ELR (cell line): ENCODE measurements at regions not wholly inside any gene's neighbourhood (a gene's known extent, or its start where the extent isn't known, plus 50 kb on each side); places are given as distances from the start of the nearest gene placed in this dataset.
A peak's percentile ranks its signal among the peaks of the same experiment; 100 is the strongest.
"Not testable (repeated sequence)": the region's sequence is repeated elsewhere in the genome, so short reads cannot be mapped to it uniquely, and the experiment has no call there.

Source experiments
- DNase-seq: peaks from one replicate; pipeline ENCODE4 v3.0.0-alpha.2; 2015; ENCODE audit warnings: low read depth

DNA sequence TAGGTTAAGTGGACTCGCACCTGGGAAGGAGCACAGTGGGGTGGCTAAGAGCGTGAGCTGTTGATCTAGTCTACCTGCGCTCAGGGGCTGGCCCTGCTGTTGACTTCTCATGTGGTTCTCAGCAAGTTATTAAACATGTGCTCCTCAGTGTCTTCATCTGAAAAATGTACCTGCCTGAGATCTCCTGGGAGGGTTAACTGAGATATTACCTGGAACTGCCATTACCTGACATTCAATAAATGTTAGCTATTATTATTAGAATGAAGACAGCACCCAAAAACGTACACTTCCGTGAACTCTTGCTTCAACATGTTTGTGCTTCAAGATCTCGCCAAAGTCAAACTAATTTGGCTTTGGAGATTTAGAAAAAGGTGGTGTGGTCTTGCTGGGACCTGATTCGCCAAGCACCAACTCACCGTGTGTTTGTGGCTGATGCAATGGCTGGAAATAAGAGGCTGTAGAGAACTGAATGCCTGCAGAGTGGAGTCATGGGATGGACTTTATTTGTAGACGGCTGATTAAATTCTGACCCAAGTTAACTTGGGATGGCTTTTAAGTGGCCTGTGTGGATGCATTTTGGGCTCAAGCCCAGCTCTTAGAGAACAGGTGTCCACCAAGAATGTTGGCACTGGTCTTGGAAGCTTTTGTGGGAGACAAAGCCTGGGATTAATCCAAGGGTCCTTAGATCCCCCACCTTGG, 692.9 kb downstream of the QKI start:
- peak; percentile 12 for DNase-seq

DNA sequence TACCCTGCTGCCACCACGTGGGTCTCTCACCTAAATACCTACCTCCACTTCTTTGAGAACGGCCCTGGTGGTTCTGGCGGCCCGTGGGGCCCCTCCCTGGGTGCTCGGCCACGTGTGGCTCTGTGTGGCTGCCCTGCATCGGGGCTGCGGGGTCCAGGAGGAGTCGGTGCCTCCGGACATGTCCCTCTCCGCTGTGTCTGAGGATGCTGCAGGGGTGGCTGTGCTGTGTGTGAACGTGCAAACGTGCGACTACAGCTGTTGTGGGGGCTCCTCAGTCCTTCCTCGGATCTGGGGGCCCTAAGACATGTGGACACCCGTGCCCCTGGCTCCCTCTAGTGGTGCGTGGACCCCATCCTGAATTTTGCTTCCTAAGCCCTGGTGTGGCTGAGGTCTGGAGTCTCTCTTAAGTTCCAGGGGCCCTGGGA, 691.8 kb downstream of the QKI start:
- peak; percentile 37 for DNase-seq

DNA sequence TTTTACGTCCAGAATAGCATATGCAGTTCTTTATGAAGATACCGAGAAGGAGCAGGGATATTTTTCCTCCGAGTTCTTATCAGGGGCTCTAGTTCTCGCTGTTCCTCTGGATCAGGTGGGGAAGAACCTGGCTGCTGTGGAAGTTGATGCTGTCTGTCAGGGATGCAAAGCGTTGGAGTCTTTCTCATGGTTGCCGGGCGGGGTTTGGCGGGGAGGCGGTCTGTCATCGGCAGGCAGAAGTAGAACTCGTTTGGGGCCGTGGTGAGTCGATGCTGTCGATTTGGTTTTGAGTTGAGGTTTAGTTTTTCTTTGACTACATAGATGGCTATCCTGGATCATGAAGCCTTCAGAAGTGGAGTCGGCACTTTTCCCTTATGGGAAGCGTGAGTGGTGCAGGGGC, 691.2 kb downstream of the QKI start:
- no peak for DNase-seq

DNA sequence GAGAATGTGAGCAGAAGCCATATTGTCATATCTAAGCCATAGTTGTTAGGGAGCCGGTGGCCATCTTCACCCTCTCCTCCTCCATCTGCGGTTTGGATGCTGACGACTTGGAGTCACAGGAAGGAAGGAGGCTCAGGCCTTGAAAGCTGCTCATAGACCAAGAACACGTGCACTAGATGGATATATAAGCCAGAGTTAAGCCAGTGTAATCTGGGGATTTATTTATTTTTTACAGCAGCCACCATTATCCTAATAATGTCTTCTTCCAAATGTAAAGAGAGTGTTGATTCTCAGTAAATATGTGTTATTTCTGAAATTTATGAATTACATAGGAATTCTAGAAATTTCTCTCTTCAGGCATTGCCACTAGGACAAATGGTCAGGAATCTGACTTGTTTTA, 689.9 kb downstream of the QKI start:
- no peak for DNase-seq

DNA sequence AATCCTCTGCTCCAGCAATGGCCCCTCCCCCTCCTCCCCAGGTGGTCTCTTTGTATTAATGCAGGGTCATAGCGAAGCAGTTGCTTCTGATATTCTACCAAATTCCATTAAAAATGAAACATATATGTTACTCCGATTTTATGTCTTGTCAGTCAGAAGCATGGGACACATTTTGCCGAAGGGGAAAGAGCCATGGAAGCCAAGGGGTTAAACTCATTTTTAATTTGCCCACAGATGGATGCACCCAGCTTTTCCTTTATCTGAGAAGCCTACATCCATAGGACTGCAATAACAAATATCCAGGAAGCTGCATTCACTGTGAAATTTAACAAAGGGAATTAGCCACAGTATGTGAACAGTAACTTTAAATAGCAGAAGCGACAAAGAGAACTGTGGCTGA, 688.2 kb downstream of the QKI start:
- DNase-seq = no peak

DNA sequence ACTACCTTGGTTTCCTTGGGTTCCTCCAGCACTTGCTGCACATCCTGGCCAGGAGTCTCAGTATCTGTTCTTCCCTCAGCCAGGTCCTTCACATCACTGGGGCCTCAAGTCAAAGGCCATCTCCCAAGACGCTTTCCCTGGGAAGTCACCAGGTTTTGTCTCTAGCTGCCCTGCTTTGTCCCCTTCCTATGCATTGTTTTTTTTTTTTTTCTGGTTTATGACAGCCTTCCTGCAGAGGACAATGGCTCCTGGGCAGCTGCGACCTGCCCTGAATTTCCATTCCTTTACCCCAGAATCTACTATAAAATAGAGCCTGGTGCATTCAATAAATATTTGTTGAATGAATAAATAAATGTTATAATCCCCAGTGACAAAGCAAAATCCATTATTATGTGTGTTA, 687.3 kb downstream of the QKI start:
- no peak for DNase-seq

DNA sequence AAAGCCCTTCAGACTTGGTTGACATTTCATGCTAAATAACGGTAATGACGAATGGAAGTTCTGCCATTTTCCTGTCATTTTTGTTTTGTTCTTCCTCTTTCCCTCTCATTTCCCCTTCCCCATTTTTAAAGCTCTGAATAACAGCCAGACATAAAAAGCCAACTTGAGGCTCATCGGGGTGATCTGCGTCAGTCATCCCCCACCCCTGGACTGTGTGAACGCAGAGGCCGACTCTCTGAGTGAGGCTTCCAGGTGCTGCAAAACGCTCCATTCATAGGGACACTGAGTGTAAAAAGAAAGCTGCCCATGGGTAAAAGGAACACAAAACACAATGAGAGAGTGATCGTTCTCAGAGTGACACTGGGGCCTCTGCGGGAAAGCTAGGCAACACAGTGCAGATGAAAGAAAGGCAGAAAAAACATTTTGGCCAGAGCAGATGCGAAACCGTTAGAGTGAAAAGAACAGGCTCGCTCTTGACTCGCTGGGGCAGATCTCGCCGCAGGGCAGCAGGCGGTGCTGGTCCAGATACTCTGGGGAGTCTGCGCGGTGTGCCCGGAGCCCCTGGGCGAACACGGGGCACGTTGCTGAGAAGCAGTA, 684.8 kb downstream of the QKI start:
- DNase-seq = no peak

DNA sequence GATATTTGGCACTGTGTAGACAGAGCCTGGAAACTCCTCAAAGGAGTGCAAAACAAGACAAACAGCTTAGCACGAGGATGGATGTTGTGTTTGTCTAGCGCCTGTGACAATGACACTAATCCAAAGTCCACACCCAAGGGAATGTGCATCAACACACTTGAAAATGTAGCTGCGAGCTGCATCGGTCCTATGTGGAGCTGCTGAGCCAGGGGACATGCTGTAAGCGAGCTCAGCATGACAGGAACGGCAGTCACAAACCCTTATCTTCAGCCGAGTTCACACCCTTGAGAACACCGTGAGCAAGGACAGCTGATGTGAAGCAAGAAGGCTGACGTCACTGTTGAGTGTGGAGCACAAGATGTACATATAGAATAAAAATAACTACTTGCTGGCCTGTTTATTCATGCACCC, 684.3 kb downstream of the QKI start:
- DNase-seq = no peak

DNA sequence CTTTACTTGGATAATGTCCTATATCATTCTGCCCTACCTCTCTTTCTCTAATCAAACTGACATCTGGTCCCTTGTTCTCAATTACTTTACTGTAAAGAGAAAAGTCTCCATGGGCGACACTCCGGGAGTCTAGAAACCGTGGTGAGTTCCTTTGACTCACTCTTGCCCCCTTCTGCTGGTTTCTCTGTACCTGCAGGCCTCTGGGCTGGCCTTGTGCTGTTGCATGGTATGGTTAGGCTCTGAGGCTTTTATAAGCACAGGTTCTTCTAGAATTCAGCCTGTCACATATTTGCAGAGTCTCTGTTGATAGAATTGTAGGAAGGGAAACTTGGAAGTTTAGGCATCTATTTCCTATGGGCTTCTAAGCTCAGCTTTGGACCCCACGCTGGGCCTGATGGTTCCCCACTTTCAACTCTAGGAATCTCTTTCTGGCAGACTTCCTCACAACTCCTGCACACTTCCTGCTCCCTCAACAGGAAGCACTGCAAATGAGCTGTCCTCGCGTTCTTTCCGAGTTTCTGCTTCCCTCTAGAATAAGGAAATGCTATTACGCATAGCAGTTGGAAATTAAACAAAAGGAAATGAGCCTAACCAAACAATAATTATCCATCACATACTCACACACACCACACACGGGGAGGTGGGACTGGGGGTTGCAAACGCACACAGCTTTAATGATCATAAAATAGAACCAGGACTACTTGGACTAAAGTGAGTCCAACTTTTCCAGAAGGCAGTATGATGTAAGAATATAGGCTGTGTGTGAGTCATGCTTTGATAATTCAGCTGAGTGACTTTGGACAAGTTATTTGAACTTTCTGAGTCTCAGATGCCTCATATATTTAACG, 683.3 kb downstream of the QKI start:
- peak; percentile 69 for DNase-seq

DNA sequence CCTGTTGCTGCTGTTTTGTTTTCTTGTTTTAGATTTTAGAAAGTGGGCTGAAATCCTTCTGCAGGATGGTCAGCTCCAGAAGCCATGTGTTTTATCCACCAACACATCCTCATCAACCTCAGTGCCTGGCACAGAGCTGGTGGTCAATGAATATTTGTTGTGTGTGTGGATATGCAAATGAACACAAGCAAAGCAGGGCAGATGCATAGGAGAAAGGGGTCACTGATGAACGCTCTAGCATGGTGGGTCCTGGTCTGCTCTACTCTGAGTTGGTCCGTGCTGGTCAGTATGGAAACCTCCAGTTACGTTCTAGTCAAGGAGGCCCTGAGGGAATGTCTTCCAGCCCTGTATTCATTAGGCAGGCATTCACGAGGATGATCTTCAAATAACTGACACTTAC, 682.5 kb downstream of the QKI start:
- DNase-seq = no peak

DNA sequence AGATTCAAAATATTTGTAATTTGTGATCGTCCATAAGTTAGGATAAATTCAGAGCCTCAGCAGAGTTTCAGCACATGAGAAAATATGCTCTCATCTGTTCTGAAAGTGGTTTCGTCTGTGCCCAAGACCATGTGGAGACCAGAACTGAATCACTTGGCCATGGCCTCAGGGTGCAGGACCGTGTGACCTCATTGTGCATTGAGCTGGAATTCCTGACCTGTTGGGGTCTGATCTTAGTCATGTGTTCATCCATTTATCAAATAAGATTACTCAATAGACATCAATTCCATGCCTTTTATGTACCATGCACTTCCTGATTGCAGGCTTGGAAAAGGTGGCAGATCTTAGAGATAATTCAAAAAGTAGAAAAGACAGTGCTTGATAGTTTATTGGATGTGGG, 680.5 kb downstream of the QKI start:
- DNase-seq = peak; percentile 60

DNA sequence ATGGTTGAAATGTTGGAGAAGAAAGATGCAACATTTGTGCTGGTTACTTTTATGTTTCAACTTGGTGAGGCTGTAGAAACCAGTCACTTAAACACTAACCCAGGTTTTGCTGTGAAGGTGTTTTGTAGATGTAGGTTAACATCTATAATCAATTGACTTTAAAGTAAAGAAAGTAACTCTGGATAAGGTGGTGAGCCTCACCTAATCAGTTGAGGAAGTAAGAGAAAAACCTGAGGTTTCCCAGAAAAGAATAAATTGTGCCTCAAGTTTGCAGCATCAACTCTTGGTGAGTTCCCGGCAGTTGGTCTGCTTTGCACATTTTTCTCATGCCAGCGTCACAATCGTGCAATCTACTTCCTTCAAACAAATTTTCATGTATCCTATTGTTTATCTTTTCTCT, 673.4 kb downstream of the QKI start:
- no peak for DNase-seq

DNA sequence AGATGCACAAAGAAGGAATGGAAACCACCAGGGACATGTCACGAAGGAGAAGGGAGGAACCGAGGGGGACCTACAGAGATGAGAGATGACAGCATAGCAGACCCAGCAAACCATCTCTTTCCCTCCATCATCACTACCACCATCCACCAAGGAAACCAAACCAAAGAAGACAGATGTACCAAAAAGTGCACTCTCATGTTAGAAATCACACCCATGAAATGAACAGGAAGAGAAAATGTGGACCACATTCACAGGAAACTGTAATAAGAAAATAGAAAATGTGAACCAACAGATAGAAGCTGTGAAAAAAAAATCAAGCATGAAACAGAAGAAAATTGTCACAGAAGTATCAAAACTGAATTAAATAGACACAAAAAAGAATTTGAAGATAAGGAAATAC, 672.7 kb downstream of the QKI start:
- no peak for DNase-seq

DNA sequence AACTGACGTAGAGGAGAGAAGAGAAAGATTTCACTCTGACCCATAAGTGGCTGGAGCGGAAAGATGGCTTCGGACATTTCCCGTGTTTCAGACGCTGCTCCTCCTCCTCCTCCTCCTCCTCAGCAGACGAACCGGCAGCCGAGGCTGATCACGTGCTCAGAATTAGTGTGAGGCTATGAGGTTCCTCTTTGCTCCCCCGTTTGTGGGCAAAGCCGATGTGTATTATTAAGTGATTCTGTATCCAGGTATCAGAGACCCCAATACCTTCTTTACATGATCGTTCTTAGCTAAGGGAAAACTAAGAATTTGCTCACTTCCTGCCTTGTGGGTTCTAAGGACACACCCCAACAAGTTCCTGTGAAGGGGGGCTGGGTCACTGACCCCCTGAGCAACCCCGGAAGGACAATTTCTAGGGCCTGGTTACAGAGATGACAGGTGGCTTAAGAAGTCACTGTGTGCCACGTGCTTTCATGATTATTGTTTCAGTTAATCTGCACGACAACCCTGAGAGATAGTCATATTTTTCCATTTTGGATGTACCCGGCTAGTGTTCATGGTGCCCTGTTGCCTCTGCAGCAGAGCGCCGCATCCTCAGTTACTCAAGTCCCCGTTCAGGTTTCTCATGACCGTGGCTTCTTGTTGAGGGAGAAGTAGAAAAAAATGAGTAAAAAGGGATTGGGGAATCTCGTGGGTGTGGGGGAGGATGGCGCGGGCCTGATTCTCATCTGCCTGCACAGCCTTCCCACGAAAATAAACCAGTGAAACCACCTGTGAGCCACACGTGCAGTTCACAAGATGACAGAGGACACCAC, 671.8 kb downstream of the QKI start:
- DNase-seq = no peak

DNA sequence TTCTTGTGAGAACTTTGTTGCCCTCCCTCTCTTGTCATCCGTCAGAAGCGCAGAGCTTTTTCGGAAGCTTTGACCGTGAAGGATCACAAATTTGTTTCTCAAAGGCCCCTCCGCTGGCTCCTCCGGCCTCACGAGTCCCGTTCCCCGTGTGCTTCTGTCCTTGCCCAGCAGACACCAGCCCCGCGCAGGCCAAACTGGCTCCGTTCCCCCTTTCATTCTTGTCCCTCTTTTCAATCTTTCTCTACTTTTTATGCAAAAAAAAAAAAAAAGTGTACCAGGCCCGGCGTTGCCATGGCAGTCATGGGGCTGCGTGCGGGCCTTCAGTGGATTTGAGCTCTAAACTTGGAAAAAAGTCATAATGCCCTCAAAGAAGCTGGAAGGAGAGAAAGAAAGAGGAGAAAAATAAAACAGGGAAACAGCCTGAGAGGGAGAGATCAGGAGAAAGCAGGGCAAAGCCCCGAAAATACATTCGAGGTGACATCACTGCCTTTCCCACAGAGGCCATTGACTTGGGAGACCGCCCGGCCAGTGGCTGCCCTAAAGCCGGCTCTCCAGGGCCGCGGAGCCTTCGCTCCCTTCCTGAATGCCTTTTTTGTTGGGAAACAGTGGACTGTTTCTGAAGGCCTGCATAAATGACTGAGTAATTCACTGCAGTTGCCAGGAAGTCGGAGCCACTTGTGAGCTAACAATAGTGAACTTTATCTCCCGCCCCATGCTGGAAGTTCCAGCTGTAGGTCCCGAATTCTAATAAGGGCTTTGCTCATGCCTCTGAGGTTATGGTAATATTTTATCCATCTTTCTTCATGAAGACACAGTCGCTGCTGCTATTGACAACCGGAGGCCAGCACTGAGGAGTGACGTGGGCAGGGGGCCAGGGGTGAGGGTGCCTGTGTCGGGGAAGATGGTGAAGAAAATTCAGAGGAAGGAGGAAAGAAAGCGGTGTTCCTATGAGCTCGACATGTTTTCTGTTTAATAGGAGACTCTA, 670.9 kb downstream of the QKI start:
- DNase-seq = no peak

DNA sequence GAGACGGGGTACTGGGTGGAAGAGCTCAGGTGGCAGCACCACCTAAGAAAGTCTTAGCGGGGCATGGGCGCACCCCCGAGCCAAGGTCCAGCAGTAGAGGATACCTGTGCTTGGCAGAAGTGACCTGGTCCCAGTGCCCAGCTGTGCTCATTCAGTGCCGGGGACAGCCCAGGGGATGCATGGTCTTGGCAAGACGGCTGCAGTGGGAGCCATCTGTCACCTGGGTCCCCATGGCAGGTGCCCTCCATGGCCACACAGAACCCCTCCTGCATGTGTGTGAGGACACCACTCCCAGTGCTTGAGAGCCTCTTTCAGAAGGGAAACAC, 664.7 kb downstream of the QKI start:
- no peak for DNase-seq

DNA sequence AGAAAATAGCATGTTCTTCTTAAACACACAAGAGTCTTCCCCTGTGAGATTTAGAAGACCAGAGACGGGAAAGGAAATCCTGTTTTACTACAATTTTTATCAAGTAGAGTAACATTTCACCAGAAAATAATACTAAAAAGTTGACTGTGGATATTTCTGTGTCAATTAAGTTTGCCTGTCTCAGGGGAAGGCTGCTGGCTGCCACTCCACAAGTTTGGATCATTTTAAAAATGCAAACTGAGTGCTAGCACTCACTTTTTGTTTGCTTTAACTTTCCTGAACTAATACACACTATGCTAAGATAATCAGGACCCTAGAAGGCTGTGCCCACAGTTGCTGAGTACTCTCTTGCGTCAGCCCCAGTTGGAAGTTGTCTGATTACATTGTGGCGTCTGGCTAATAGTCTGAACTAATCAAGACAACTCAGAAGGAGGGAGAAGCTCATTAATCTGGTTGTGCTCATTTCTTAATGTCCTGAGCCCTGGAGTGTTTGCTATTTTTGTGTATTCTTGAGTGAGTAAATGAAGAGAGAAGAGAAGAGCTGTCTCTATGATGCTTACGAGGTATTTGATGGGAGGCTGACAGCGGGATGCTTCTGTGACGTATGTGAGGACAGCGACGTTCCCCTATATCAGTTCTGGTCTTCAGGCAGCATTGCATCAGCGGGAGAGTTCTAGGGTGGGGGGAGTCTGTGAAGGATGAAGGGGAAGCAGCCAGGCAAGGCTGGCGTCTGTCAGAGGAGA, 664.2 kb downstream of the QKI start:
- no peak for DNase-seq

DNA sequence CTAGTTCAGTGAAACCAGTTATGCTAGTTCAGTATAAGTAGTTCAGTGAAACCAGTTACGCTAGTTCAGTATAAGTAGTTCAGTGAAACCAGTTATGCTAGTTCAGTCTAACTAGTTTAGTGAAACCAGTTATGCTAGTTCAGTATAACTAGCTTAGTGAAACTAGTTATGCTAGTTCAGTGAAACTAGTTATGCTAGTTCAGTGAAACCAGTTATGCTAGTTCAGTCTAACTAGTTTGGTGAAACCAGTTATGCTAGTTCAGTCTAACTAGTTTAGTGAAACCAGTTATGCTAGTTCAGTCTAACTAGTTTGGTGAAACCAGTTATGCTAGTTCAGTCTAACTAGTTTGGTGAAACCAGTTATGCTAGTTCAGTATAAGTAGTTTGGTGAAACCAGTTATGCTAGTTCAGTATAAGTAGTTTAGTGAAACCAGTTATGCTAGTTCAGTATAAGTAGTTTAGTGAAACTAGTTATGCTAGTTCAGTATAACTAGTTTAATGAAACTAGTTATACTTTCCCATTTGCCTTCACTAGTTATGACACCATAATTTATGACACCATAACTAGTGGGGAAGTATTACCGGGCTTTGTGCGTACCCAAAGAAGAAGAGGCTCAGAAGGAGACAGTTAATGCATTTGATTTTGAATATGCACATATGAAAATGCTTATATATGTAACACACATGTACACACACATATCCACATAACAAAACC, 662.5 kb downstream of the QKI start:
- DNase-seq = not testable (repeated sequence)

DNA sequence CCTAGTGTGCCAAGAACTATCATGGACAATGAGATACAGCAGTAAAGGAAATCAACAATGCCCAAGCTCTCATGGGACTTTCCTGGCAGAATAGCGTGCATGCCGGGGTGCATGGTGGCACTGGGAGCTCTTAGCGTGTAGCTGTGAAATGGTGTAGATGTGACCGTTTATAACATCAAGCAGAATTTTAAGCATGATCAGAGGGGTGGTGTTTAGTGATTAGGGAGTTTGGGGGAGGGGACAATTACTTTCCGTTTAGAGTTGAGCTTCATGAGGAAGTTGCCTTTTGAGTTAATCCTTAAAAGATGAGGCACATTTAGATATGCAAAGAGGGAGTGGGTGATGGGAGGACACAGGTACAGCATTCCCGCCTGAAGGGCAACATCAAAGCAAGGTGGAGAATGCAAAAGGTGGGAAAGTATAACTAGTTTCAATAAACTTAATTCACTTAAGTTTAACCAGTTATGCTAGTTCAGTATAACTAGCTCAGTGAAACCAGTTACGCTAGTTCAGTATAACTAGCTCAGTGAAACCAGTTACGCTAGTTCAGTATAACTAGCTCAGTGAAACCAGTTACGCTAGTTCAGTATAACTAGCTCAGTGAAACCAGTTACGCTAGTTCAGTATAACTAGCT, 661.6 kb downstream of the QKI start:
- no peak for DNase-seq
